Progenitor cell of endocrine pancreas (in vitro differentiated cells): ENCODE measurements at regions not wholly inside any gene's neighbourhood (a gene's known extent, or its start where the extent isn't known, plus 50 kb on each side); places are given as distances from the start of the nearest gene placed in this dataset.

Experiments
- DNase-seq: peaks from one replicate; pipeline ENCODE4 v3.0.0; 2021; ENCODE audit warnings: low spot score; ENCODE audit not compliant: unreplicated experiment
- H3K27ac Mint-ChIP-seq: 2 replicates; pipeline ENCODE4 v1.8.0; 2021; ENCODE audit warnings: mild to moderate bottlenecking, moderate library complexity, mixed read lengths
- H3K27me3 Mint-ChIP-seq: 2 replicates; pipeline ENCODE4 v1.8.0; 2021; ENCODE audit warnings: mixed read lengths
- H3K36me3 Mint-ChIP-seq: 2 replicates; pipeline ENCODE4 v1.8.0; 2022; ENCODE audit warnings: mixed read lengths; ENCODE audit not compliant: insufficient read depth
- H3K4me1 Mint-ChIP-seq: 2 replicates; pipeline ENCODE4 v1.8.0; 2021; ENCODE audit warnings: low read depth, mixed read lengths
- H3K4me3 Mint-ChIP-seq: 2 replicates; pipeline ENCODE4 v1.8.0; 2021; ENCODE audit warnings: low read depth, mild to moderate bottlenecking, moderate library complexity, mixed read lengths
- H3K9me3 Mint-ChIP-seq: 2 replicates; pipeline ENCODE4 v1.8.0; 2021; ENCODE audit warnings: low read depth, mixed read lengths
- TF ChIP-seq, protein P1 (sequence below): fragments of 200-600 bp; sonication (generic); IDR thresholded peaks from one replicate; pipeline ENCODE4 v1.5.0; 2021; ENCODE audit warnings: antibody characterized with exemption, mild to moderate bottlenecking; ENCODE audit not compliant: unreplicated experiment

DNA sequence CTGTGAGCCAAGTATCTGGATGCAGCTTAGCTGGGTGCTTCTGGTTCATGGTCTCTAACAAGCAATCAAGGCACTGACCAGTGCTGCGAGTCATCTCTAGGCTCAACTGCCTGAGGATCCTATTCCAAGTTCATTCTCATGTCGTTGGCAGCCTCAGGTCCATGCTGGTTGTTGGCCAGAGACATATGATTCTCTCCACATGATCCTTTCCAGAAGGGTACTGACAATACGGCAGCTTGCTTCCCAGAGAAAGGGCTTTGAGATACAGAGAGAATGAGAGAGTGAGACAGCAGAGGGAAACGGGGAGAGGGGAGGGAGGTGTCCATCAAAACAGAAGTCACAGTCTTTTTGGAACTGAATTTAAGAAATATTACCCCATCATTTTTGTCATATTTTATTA, 405.6 kb downstream of the XPNPEP1 start:
- no peaks in the 10 kb centered on the region for H3K27me3 Mint-ChIP-seq
- H3K4me1 Mint-ChIP-seq: no peaks in the 10 kb centered on the region
- no peak overlapping the region for H3K4me3 Mint-ChIP-seq
- no peaks in the 10 kb centered on the region for H3K36me3 Mint-ChIP-seq
- no peak overlapping the region for H3K27ac Mint-ChIP-seq
- peaks cover 6% of the 10 kb centered on the region for H3K9me3 Mint-ChIP-seq
- DNase-seq: no peak
- TF ChIP-seq, protein P1, sequence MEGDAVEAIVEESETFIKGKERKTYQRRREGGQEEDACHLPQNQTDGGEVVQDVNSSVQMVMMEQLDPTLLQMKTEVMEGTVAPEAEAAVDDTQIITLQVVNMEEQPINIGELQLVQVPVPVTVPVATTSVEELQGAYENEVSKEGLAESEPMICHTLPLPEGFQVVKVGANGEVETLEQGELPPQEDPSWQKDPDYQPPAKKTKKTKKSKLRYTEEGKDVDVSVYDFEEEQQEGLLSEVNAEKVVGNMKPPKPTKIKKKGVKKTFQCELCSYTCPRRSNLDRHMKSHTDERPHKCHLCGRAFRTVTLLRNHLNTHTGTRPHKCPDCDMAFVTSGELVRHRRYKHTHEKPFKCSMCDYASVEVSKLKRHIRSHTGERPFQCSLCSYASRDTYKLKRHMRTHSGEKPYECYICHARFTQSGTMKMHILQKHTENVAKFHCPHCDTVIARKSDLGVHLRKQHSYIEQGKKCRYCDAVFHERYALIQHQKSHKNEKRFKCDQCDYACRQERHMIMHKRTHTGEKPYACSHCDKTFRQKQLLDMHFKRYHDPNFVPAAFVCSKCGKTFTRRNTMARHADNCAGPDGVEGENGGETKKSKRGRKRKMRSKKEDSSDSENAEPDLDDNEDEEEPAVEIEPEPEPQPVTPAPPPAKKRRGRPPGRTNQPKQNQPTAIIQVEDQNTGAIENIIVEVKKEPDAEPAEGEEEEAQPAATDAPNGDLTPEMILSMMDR: no peak

DNA sequence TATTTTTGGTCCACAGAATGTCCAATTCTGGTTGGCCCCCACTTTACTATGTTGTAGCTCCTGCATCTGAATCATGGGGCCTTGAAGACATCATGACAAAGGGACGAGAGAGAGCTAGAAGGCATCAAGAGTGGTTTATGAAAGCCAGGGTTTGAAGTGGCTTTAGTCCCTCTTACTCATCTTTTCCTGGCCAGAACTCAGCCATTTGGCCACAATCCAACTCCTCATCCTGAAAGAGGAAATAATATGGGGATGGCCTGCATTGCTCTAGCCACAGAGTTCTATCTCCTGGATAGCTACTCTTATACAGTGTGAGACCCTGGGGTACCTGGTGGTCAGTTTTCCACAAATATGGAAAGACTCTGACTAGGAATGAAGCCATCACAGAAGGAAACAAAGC, 418.9 kb downstream of the XPNPEP1 start:
- Mint-ChIP-seq H3K4me3 (no peak overlapping the region), H3K27ac (no peak overlapping the region), H3K27me3 (no peaks in the 10 kb centered on the region), H3K36me3 (no peaks in the 10 kb centered on the region), H3K4me1 (no peaks in the 10 kb centered on the region), H3K9me3 (peaks cover 6% of the 10 kb centered on the region)
- DNase-seq: no peak
- TF ChIP-seq, protein P1: no peak

DNA sequence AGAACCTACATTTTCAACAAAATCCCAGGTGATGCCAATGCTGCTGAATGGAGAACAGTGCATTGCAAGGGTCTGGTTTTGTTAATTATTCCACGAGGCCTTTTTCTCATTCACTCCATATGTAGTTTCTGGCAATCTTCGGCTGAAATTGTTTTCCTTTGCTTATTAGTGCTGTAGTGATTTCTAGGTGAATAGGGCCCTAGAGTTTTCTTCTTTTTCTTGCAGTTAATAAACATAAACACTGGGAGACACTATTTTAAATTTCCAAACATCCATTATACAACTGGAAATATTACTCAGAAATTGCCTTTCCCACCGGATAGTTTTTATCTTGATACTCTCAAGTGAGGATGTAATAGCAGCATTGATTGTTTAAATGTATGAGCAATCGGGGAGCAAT, 435.6 kb downstream of the XPNPEP1 start:
- no peaks in the 10 kb centered on the region for H3K27me3 Mint-ChIP-seq
- no peak overlapping the region for H3K4me3 Mint-ChIP-seq
- no peaks in the 10 kb centered on the region for H3K9me3 Mint-ChIP-seq
- TF ChIP-seq, protein P1: no peak
- DNase-seq: no peak
- H3K4me1 Mint-ChIP-seq: no peaks in the 10 kb centered on the region
- no peak overlapping the region for H3K27ac Mint-ChIP-seq
- no peaks in the 10 kb centered on the region for H3K36me3 Mint-ChIP-seq

DNA sequence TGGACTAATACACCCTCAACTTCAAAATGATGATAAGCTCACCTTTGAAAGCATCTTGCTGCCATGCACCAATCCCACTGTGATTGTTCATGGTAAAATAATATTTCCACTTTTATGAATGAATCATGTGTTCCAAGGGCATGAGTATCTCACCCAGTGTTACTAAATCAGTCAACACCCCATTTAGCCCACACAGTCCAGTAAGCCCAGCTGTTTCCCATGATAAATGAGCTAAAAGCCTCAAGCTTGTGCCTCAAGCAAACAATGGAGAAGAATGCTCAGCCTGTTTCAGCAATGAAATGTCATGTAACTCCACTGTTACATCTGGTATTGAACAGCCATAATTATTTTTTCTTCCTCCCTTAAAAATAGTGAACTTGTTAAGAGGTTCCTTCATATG, 442.5 kb downstream of the XPNPEP1 start:
- TF ChIP-seq, protein P1: no peak
- Mint-ChIP-seq H3K27me3 (peaks cover 8% of the 10 kb centered on the region), H3K9me3 (peaks cover 5% of the 10 kb centered on the region), H3K36me3 (no peaks in the 10 kb centered on the region), H3K27ac (no peak overlapping the region), H3K4me1 (peaks cover 6% of the 10 kb centered on the region), H3K4me3 (no peak overlapping the region)
- DNase-seq: no peak

DNA sequence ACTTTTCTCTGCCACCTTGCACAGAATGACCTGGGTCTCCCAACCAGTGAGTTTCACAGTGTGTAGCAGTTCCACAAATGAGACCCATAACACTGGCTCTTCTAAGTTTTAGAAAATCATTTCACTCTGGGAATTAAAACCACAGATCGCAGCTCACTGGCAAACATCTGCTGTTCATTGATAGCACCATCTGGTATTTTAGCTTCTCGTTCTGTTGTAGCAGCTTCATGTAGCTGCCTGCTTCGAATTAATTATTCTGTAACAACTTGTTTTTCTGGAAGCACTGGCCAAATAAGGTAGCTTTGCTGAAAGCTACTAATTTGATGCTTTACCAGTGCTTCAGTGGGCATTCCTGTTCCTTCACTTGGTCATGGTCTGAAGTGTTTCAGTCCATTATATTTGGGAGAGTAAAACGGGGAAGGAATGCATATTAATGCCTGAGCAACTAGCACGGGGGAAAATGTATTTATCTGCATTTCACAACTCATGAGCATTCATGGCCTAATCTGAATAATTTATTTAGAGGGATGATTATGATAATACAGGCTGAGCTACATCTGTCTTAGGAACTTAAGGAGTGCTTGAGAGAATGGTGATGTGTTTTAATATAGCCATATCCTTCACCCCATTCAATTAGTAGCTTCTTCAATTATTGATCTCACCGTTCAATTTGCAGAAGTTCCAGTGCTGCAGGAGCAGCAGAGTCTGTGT, 447.4 kb downstream of the XPNPEP1 start:
- no peak for DNase-seq
- Mint-ChIP-seq H3K9me3 (peaks cover 5% of the 10 kb centered on the region), H3K4me1 (peaks cover 1% of the 10 kb centered on the region), H3K4me3 (no peak overlapping the region), H3K27me3 (peaks cover 16% of the 10 kb centered on the region), H3K27ac (no peak overlapping the region), H3K36me3 (no peaks in the 10 kb centered on the region)
- TF ChIP-seq, protein P1: no peak
